H1 (cell line): ENCODE measurements at regions not wholly inside any gene's neighbourhood (a gene's known extent, or its start where the extent isn't known, plus 50 kb on each side); places are given as distances from the start of the nearest gene placed in this dataset.

Experiments
- CTCF ChIA-PET: fragments of 300-600 bp; sonication (Branson Sonifier 250); formaldehyde crosslinking; loops from one replicate; lab custom pipeline; 2021; ENCODE audit not compliant: partially characterized antibody; lab: Charles Lee
- POLR2A ChIA-PET: fragments of 300-600 bp; sonication (Branson Sonifier 250); formaldehyde crosslinking; loops from one replicate; lab custom pipeline; 2021; ENCODE audit warnings: inconsistent platforms; ENCODE audit not compliant: partially characterized antibody; lab: Charles Lee
- DNase-seq, 2 experiments: peaks; one replicate each; pipeline versions ENCODE4 v3.0.0 to v3.0.0-alpha.2; 2010 to 2022; ENCODE audit warnings: low spot score in 2 of 2, low read depth in 1 of 2, mixed read lengths in 1 of 2
- FAIRE-seq: peaks from 2 replicates; lab custom pipeline; 2011; peaks lifted over from hg19 to GRCh38; lab: Jason Lieb, UNC
- H2AFZ ChIP-seq: 2 replicates; pipeline ENCODE4 v1.8.1; 2012; ENCODE audit warnings: low read length, inconsistent platforms
- H2AK5ac ChIP-seq: 2 replicates; pipeline ENCODE4 v1.6.1; 2013; ENCODE audit warnings: low read depth, low read length
- H2BK120ac ChIP-seq: replicated peaks from 2 replicates; pipeline ENCODE3; 2013; ENCODE audit warnings: low read depth, low read length, inconsistent platforms
- H2BK12ac ChIP-seq: 2 replicates; pipeline ENCODE4 v1.6.1; 2013; ENCODE audit warnings: low read depth, low read length
- H2BK15ac ChIP-seq: 2 replicates; pipeline ENCODE4 v1.6.1; 2013; ENCODE audit warnings: low read length
- H2BK20ac ChIP-seq: 2 replicates; pipeline ENCODE4 v1.6.1; 2013; ENCODE audit warnings: low read length
- H2BK5ac ChIP-seq: 2 replicates; pipeline ENCODE4 v1.6.1; 2013; ENCODE audit warnings: low read depth, low read length
- H3K14ac ChIP-seq: 2 replicates; pipeline ENCODE4 v1.6.1; 2013; ENCODE audit warnings: inconsistent platforms; ENCODE audit not compliant: insufficient read length
- H3K18ac ChIP-seq: 2 replicates; pipeline ENCODE4 v1.6.1; 2013; ENCODE audit warnings: low read length; ENCODE audit errors: extremely low read depth
- H3K23ac ChIP-seq: 2 replicates; pipeline ENCODE4 v1.6.1; 2013; ENCODE audit warnings: inconsistent platforms; ENCODE audit not compliant: insufficient read length
- H3K23me2 ChIP-seq: 2 replicates; pipeline ENCODE4 v1.6.1; 2013; ENCODE audit warnings: low read depth, low read length
- H3K27ac ChIP-seq: 2 replicates; pipeline ENCODE4 v1.6.1; 2011; ENCODE audit warnings: low read depth, low read length, inconsistent platforms
- H3K27me3 ChIP-seq, 4 experiments: replicated peaks in 1 of 4; 1 replicate in 1 of 4; 2 replicates in 3 of 4; pipeline versions ENCODE4 v1.6.1 to v1.8.1; 2011 to 2013; ENCODE audit warnings: low read length in 3 of 4, mild to moderate bottlenecking in 3 of 4, inconsistent platforms in 2 of 4, mixed read lengths in 2 of 4, moderate library complexity in 1 of 4; ENCODE audit not compliant: control insufficient read depth in 3 of 4, insufficient read depth in 3 of 4; ENCODE audit errors: extremely low read depth in 1 of 4
- H3K36me3 ChIP-seq, 4 experiments: 2 replicates each; pipeline versions ENCODE4 v1.6.1 to v1.8.1; 2011 to 2013; ENCODE audit warnings: mild to moderate bottlenecking in 4 of 4, low read length in 3 of 4, moderate library complexity in 2 of 4, control low read depth in 1 of 4, inconsistent platforms in 1 of 4; ENCODE audit not compliant: insufficient read depth in 4 of 4, control insufficient read depth in 2 of 4
- H3K4ac ChIP-seq: replicated peaks from 2 replicates; pipeline ENCODE3; 2013; ENCODE audit warnings: low read length, low read depth, mixed read lengths, inconsistent platforms; ENCODE audit not compliant: insufficient read length
- H3K4me1 ChIP-seq, 4 experiments: replicated peaks in 1 of 4; 1 replicate in 1 of 4; 2 replicates in 3 of 4; pipeline versions ENCODE4 v1.6.1 to v1.8.1; 2011 to 2013; ENCODE audit warnings: low read length in 3 of 4, inconsistent platforms in 2 of 4, mixed read lengths in 1 of 4; ENCODE audit not compliant: insufficient read depth in 4 of 4, control insufficient read depth in 3 of 4
- H3K4me2 ChIP-seq, 2 experiments: 2 replicates each; pipeline versions ENCODE4 v1.6.1 to v1.8.1; 2011 to 2013; ENCODE audit warnings: low read depth in 2 of 2, low read length in 2 of 2, control low read depth in 1 of 2, inconsistent platforms in 1 of 2, mild to moderate bottlenecking in 1 of 2; ENCODE audit not compliant: insufficient read depth in 1 of 2
- H3K4me3 ChIP-seq, 4 experiments: fragments of 200-600, 300-600 bp in 1 of 4; sonication (generic), shearing (Covaris generic), sonication (Bioruptor Twin) in 1 of 4; 2 replicates each; pipeline versions ENCODE4 v1.5.1 to v1.8.1; 2011 to 2016; ENCODE audit warnings: low read length in 4 of 4, low read depth in 3 of 4, control low read depth in 2 of 4, inconsistent platforms in 2 of 4, mild to moderate bottlenecking in 2 of 4, mixed read lengths in 1 of 4, moderate library complexity in 1 of 4; ENCODE audit not compliant: insufficient read depth in 2 of 4; ENCODE audit errors: extremely low read depth in 1 of 4
- H3K56ac ChIP-seq: replicated peaks from 2 replicates; pipeline ENCODE3; 2013; ENCODE audit warnings: low read depth, mild to moderate bottlenecking, mixed read lengths, low read length, inconsistent platforms; ENCODE audit not compliant: insufficient read length
- H3K79me1 ChIP-seq: 2 replicates; pipeline ENCODE4 v1.6.1; 2013; ENCODE audit warnings: low read depth, low read length, control low read depth
- H3K79me2 ChIP-seq, 2 experiments: 2 replicates each; pipeline versions ENCODE4 v1.6.1 to v1.8.1; 2012 to 2013; ENCODE audit warnings: low read length in 2 of 2, mild to moderate bottlenecking in 2 of 2, inconsistent platforms in 1 of 2; ENCODE audit not compliant: insufficient read depth in 2 of 2, control insufficient read depth in 1 of 2
- H3K9ac ChIP-seq, 4 experiments: replicated peaks in 1 of 4; 1 replicate in 1 of 4; 2 replicates in 3 of 4; pipeline versions ENCODE4 v1.6.1 to v1.8.1; 2011 to 2013; ENCODE audit warnings: low read depth in 3 of 4, low read length in 3 of 4, control low read depth in 2 of 4, mild to moderate bottlenecking in 2 of 4, moderate library complexity in 2 of 4, inconsistent platforms in 1 of 4; ENCODE audit errors: extremely low read depth in 1 of 4
- H3K9me3 ChIP-seq, 2 experiments: 2 replicates each; pipeline versions ENCODE4 v1.6.1 to v1.8.1; 2012 to 2013; ENCODE audit warnings: mild to moderate bottlenecking in 2 of 2, moderate library complexity in 2 of 2, control low read depth in 1 of 2, inconsistent platforms in 1 of 2, low read depth in 1 of 2, low read length in 1 of 2, mixed read lengths in 1 of 2; ENCODE audit not compliant: insufficient read depth in 2 of 2
- H4K20me1 ChIP-seq, 2 experiments: replicated peaks in 1 of 2; 2 replicates each; pipeline versions ENCODE3 to v1.8.1; 2011 to 2013; ENCODE audit warnings: inconsistent platforms in 2 of 2, low read length in 2 of 2, mild to moderate bottlenecking in 1 of 2; ENCODE audit not compliant: insufficient read depth in 2 of 2, control insufficient read depth in 1 of 2
- H4K5ac ChIP-seq: 2 replicates; pipeline ENCODE4 v1.6.1; 2013; ENCODE audit warnings: low read length, low read depth, mixed read lengths, inconsistent platforms; ENCODE audit not compliant: insufficient read length
- H4K8ac ChIP-seq: 2 replicates; pipeline ENCODE4 v1.8.0; 2013; ENCODE audit warnings: mild to moderate bottlenecking, moderate library complexity, low read length, inconsistent platforms; ENCODE audit not compliant: insufficient read depth; ENCODE audit errors: extremely low read depth
- H4K91ac ChIP-seq: replicated peaks from 2 replicates; pipeline ENCODE3; 2013; ENCODE audit warnings: low read length, mixed read lengths, inconsistent platforms; ENCODE audit not compliant: insufficient read length
- CHD2 ChIP-seq: IDR thresholded peaks from 2 replicates; pipeline ENCODE4 v1.6.1; 2012; ENCODE audit warnings: low read length, improper control_type of control experiment
- CREB1 ChIP-seq: IDR thresholded peaks from 2 replicates; pipeline ENCODE4 v1.6.1; 2012; ENCODE audit warnings: inconsistent platforms
- EP300 ChIP-seq, 2 experiments: IDR thresholded peaks; 1 replicate in 1 of 2; 2 replicates in 1 of 2; pipeline ENCODE4 v1.6.1; 2011 to 2012; ENCODE audit warnings: low read depth in 2 of 2, low read length in 2 of 2, mild to moderate bottlenecking in 2 of 2, borderline replicate concordance in 1 of 2, inconsistent platforms in 1 of 2, moderate library complexity in 1 of 2
- KDM4A ChIP-seq: IDR thresholded peaks from one replicate; pipeline ENCODE4 v1.7.1; 2012; ENCODE audit warnings: low read depth, mild to moderate bottlenecking, moderate library complexity, low read length, inconsistent platforms; ENCODE audit not compliant: severe bottlenecking
- NRF1 ChIP-seq: IDR thresholded peaks from 2 replicates; pipeline ENCODE4 v1.6.1; 2011; ENCODE audit warnings: mild to moderate bottlenecking, low read depth, low read length, improper control_type of control experiment
- PHF8 ChIP-seq: fragments of 200-600 bp; sonication (generic); conservative IDR thresholded peaks from 2 replicates; pipeline ENCODE4 v1.7.1; 2012; ENCODE audit warnings: low read depth, mild to moderate bottlenecking, inconsistent platforms, low read length, moderate library complexity
- SIRT6 ChIP-seq: IDR thresholded peaks from one replicate; pipeline ENCODE4 v1.7.1; 2012; ENCODE audit warnings: low read length, inconsistent platforms
- YY1 ChIP-seq: IDR thresholded peaks from 2 replicates; pipeline ENCODE4 v1.6.1; 2011; ENCODE audit warnings: low read depth, mild to moderate bottlenecking, low read length
- WGBS, 2 experiments: shearing (Covaris generic) in 1 of 2; methylation state at CpG; one replicate each; pipeline versions ENCODE4 v1.1.6 to v1.1.7; 2013 to 2015; ENCODE audit warnings: low lambda C conversion rate in 2 of 2, mixed read lengths in 2 of 2, inconsistent platforms in 1 of 2, low coverage in 1 of 2, missing lambda C conversion rate in 1 of 2; ENCODE audit not compliant: insufficient replicate concordance in 2 of 2, insufficient coverage in 1 of 2, insufficient read length in 1 of 2; ENCODE audit errors: extremely low coverage in 1 of 2, missing lambda C conversion rate in 1 of 2; 5-methylcytosine and 5-hydroxymethylcytosine counted together

DNA sequence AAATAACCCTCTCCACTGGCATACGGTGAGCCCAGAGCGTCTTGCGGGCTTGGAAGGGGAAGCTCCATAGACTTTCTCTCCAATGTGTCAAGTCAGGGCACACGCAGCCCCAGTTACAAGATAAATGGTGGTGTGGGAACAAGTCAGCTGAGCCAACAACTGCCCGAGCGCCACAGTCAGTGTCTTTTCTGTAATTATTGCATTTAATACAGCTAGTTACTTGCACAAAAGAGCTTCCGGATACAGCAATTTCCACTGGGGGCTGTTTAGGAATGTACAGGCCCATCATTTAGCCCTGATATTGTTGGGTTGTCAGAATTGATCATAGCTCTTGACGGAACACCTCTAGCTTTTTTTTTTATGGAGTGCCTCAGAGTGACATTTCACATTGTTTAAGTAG is 193.5 kb upstream of the SP8 start:
- Histone ChIP-seq H4K20me1 (no peaks in the 10 kb centered on the region), H4K8ac (no peak overlapping the region), H3K4ac (no peak overlapping the region), H3K36me3 (no peaks in the 10 kb centered on the region), H3K56ac (no peak overlapping the region), H2BK120ac (no peak overlapping the region), H3K9me3 (no peaks in the 10 kb centered on the region), H3K27me3 (no peaks in the 10 kb centered on the region), H3K9ac (no peak overlapping the region), H3K23ac (no peak overlapping the region), H3K79me1 (no peaks in the 10 kb centered on the region), H3K79me2 (no peaks in the 10 kb centered on the region), H2BK12ac (no peak overlapping the region), H3K27ac (no peak overlapping the region), H4K91ac (no peak overlapping the region), H2BK20ac (no peak overlapping the region), H2AFZ (no peak overlapping the region), H3K4me1 (0 out of 7 replicates have a peak, but pooled peaks cover 0 to 2% (median 0%) of the 10 kb centered on the region in 4 experiments), H2BK15ac (no peak overlapping the region), H2AK5ac (no peak overlapping the region), H3K4me3 (no peak overlapping the region), H3K4me2 (no peak overlapping the region), H4K5ac (no peak overlapping the region), H3K18ac (no peak overlapping the region), H2BK5ac (no peak overlapping the region), H3K14ac (no peak overlapping the region), H3K23me2 (no peaks in the 10 kb centered on the region; the same call in 1 of the 2 replicates)
- CTCF ChIA-PET = interaction anchor here (0.6 to 2.1 kb wide), 7 partner anchors 11 to 293 kb away, joined by 3 to 7 read pairs (median 4); no protein-coding TSS in a partner anchor
- POLR2A ChIA-PET = no interaction called here
- no peak for DNase-seq
- FAIRE-seq = no peak
- TF ChIP-seq EP300 (IDR thresholded peaks at IDR 0.05; ENCODE audit: borderline replicate concordance in 1 of 2, low read depth in 2 of 2, low read length in 2 of 2) (no peak), YY1 (no peak), CREB1 (no peak), KDM4A (no peak), NRF1 (no peak), PHF8 (no peak), SIRT6 (no peak), CHD2 (no peak)
- 91% methylated on average over 8 of the region's 8 CpGs; no CpG with 5 or more reads in 1 of the 2 experiments for WGBS, 2 experiments
